Transverse colon (tissue), 4 donors: ENCODE measurements at regions not wholly inside any gene's neighbourhood (a gene's known extent, or its start where the extent isn't known, plus 50 kb on each side); places are given as distances from the start of the nearest gene placed in this dataset.

Experiments used
- EP300 ChIP-seq: sonication (generic); formaldehyde crosslinking; IDR thresholded peaks from one replicate; pipeline ENCODE4 v1.6.1; 2017; ENCODE audit warnings: antibody characterized with exemption, low read depth
- POLR2A ChIP-seq: fragments of 450-650 bp; IDR thresholded peaks from one replicate; pipeline ENCODE4 v1.6.1; 2016; ENCODE audit warnings: antibody characterized with exemption, mild to moderate bottlenecking, moderate library complexity
- POLR2AphosphoS5 ChIP-seq, 3 donors: sonication (generic); formaldehyde crosslinking; IDR thresholded peaks; one replicate each; pipeline ENCODE4 v1.6.1; 2016; ENCODE audit warnings: antibody characterized with exemption in 3 of 3
- TF ChIP-seq, protein P1 (sequence below), 5 experiments: fragments of 200-600 bp in 3 of 5; fragments of 450-650 bp in 2 of 5; sonication (generic) in 3 of 5; IDR thresholded peaks; 1 replicate in 2 of 5; 2 replicates in 3 of 5; pipeline ENCODE4 v1.5.1; 2016 to 2017; ENCODE audit warnings: antibody characterized with exemption in 5 of 5, inconsistent platforms in 3 of 5, mild to moderate bottlenecking in 2 of 5, moderate library complexity in 1 of 5

DNA sequence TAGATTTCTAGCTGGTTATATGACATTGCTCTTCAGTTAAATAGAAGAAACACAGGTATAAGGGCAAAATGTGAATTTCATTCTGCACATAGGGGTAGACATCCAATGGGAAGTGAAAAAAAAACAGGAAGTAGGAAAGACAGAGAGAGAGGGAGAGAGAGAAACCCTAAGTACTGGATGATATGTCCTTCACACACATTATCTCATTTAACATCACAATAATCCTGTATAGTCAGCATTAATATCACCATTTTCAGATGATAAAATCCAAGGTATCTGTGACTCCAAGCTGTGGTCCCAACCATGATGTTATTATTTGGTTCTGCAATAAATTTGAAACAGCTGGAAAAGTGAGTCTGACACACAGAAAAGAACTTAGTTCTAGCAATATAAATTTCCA, 759.9 kb downstream of the SATB2 start:
- TF ChIP-seq, protein P1, sequence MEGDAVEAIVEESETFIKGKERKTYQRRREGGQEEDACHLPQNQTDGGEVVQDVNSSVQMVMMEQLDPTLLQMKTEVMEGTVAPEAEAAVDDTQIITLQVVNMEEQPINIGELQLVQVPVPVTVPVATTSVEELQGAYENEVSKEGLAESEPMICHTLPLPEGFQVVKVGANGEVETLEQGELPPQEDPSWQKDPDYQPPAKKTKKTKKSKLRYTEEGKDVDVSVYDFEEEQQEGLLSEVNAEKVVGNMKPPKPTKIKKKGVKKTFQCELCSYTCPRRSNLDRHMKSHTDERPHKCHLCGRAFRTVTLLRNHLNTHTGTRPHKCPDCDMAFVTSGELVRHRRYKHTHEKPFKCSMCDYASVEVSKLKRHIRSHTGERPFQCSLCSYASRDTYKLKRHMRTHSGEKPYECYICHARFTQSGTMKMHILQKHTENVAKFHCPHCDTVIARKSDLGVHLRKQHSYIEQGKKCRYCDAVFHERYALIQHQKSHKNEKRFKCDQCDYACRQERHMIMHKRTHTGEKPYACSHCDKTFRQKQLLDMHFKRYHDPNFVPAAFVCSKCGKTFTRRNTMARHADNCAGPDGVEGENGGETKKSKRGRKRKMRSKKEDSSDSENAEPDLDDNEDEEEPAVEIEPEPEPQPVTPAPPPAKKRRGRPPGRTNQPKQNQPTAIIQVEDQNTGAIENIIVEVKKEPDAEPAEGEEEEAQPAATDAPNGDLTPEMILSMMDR (IDR thresholded peaks at IDR 0.05): no peak
- TF ChIP-seq POLR2A (no peak), EP300 (no peak), POLR2AphosphoS5 (IDR thresholded peaks at IDR 0.05) (no peak)
